IgD-negative memory B cell (primary cell): ENCODE measurements at regions not wholly inside any gene's neighbourhood (a gene's known extent, or its start where the extent isn't known, plus 50 kb on each side); places are given as distances from the start of the nearest gene placed in this dataset.

Experiments
- H3K27ac Mint-ChIP-seq, 3 donors: one replicate each; pipeline ENCODE4 v1.8.0; 2020 to 2022; ENCODE audit warnings: mild to moderate bottlenecking in 3 of 3, mixed read lengths in 3 of 3, moderate library complexity in 1 of 3
- H3K27me3 Mint-ChIP-seq: one replicate; pipeline ENCODE4 v1.8.0; 2021; ENCODE audit warnings: mixed read lengths
- H3K36me3 Mint-ChIP-seq: one replicate; pipeline ENCODE4 v1.8.0; 2020; ENCODE audit warnings: mild to moderate bottlenecking, mixed read lengths
- H3K4me1 Mint-ChIP-seq, 3 donors: one replicate each; pipeline ENCODE4 v1.8.0; 2020 to 2022; ENCODE audit warnings: mixed read lengths in 3 of 3, mild to moderate bottlenecking in 1 of 3
- H3K4me3 Mint-ChIP-seq, 4 donors: one replicate each; pipeline ENCODE4 v1.8.0; 2020 to 2022; ENCODE audit warnings: mild to moderate bottlenecking in 4 of 4, mixed read lengths in 4 of 4, moderate library complexity in 3 of 4
- H3K9me3 Mint-ChIP-seq, 3 donors: one replicate each; pipeline ENCODE4 v1.8.0; 2020 to 2021; ENCODE audit warnings: mixed read lengths in 3 of 3, mild to moderate bottlenecking in 1 of 3

GRCh38 chr2:22520369-22521288 is 864.4 kb upstream of the KLHL29 start:
- no peaks in the 10 kb centered on the region for H3K4me1 Mint-ChIP-seq
- no peak overlapping the region for H3K4me3 Mint-ChIP-seq
- H3K27me3 Mint-ChIP-seq, result no peaks in the 10 kb centered on the region
- H3K9me3 Mint-ChIP-seq, result peaks cover 0 to 14% (median 1%) of the 10 kb centered on the region in 3 donors
- peaks cover 2% of the 10 kb centered on the region for H3K36me3 Mint-ChIP-seq
- H3K27ac Mint-ChIP-seq, result no peak overlapping the region

DNA sequence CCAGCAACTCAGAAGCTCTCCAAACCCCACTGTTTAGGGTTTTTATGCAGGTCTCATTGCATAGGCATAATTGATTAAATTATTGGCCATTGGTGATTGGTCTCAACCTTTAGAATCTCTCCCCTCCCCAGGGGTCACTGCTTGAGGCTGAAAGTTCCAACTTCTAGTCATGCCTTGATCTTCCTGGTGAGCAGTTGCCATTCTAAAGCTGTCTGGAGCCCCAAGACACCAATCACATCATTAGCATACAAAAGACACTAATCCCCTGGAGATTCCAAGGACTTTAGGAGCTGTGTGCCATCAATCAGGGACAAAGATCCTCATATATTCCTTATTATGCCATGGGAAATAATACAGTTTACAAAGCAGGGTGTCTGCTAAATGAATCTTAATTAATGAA is 863.4 kb upstream of the KLHL29 start:
- Mint-ChIP-seq H3K4me3 (no peak overlapping the region), H3K27me3 (no peaks in the 10 kb centered on the region), H3K27ac (no peak overlapping the region), H3K9me3 (peaks cover 0 to 11% (median 1%) of the 10 kb centered on the region in 3 donors), H3K36me3 (peaks cover 2% of the 10 kb centered on the region), H3K4me1 (no peaks in the 10 kb centered on the region)

DNA sequence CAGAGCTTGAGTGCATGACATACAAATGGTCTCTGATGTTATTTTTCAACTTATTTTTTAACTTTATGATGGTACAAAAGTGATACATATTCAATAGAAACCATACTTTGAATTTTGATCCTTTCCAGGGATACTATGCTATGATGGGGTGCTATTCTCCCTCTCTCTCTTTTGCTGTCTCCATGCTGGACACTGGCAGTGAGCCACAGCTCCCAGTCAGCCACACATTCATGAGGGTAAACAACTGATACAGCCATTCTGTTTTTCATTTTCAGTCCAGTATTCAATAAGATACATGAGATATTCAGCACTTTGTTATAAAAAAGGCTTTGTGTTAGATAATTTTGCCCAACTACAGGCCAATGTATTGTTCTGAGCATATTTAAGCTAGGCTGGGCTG is 859.3 kb upstream of the KLHL29 start:
- Mint-ChIP-seq H3K27ac (no peak overlapping the region), H3K27me3 (no peaks in the 10 kb centered on the region), H3K4me1 (no peaks in the 10 kb centered on the region), H3K9me3 (peaks cover 0 to 15% (median 4%) of the 10 kb centered on the region in 3 donors), H3K4me3 (no peak overlapping the region), H3K36me3 (peaks cover 2% of the 10 kb centered on the region)

- H3K36me3 Mint-ChIP-seq, result no peaks in the 10 kb centered on the region
- no peak overlapping the region for H3K4me3 Mint-ChIP-seq
- no peak overlapping the region for H3K27ac Mint-ChIP-seq
- H3K4me1 Mint-ChIP-seq, result no peaks in the 10 kb centered on the region
- peaks cover 2 to 12% (median 5%) of the 10 kb centered on the region in 3 donors for H3K9me3 Mint-ChIP-seq
- H3K27me3 Mint-ChIP-seq, result no peaks in the 10 kb centered on the region
Observed at GRCh38 chr2:22530131-22530530, 854.8 kb upstream of the KLHL29 start.

DNA sequence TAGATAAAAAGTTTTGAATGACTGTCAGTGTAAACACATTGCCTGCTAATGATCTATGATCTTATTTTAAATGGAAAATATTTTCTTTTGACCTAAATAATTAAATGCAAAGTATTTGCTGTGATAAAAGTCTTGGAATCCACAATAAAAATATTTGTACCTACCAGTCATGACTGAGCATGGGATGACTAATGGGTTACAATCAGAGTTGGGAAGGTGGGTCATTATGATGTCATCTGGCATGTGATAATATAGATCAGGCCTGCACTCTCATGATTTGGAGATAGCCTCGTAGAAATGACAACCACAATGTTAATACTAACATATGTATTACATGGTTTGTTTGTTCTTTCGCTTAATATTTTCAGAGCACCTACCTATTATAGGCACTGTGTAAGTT is 848.8 kb upstream of the KLHL29 start:
- H3K36me3 Mint-ChIP-seq, result no peaks in the 10 kb centered on the region
- no peak overlapping the region for H3K4me3 Mint-ChIP-seq
- H3K27me3 Mint-ChIP-seq, result no peaks in the 10 kb centered on the region
- peaks cover 2 to 5% (median 2%) of the 10 kb centered on the region in 3 donors for H3K9me3 Mint-ChIP-seq
- no peaks in the 10 kb centered on the region for H3K4me1 Mint-ChIP-seq
- no peak overlapping the region for H3K27ac Mint-ChIP-seq

DNA sequence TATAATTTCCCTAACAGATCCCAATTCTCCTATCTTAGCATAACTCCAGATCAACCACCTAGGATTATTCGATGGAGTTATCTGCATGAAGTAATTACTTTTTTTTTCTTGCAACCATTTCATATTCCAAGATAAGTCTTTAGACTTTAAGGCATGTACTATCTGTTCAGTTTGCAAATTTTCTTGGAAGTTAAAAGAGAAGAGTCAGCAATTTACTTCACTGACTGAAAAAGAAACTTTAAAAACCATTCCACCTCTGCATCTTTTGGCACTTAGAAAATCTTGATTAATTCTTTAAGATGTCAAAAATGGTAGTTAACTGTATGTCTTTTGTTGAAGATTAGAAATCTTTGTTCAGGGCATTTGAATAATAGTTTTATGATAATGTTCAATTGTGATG is 830.5 kb upstream of the KLHL29 start:
- Mint-ChIP-seq H3K4me3 (no peak overlapping the region), H3K4me1 (no peaks in the 10 kb centered on the region), H3K27ac (no peak overlapping the region), H3K27me3 (no peaks in the 10 kb centered on the region), H3K9me3 (peaks cover 1 to 8% (median 2%) of the 10 kb centered on the region in 3 donors), H3K36me3 (no peaks in the 10 kb centered on the region)

GRCh38 chr2:22557406-22557805 is 827.6 kb upstream of the KLHL29 start:
- Mint-ChIP-seq H3K36me3 (no peaks in the 10 kb centered on the region), H3K9me3 (peaks cover 0 to 4% (median 3%) of the 10 kb centered on the region in 3 donors)

GRCh38 chr2:22560021-22560420 is 825.0 kb upstream of the KLHL29 start:
- Mint-ChIP-seq H3K9me3 (peaks cover 0 to 3% (median 2%) of the 10 kb centered on the region in 3 donors), H3K4me3 (no peak overlapping the region), H3K4me1 (no peaks in the 10 kb centered on the region), H3K27ac (no peak overlapping the region), H3K27me3 (no peaks in the 10 kb centered on the region), H3K36me3 (peaks cover 2% of the 10 kb centered on the region)

More at GRCh38 chr2:22557406-22557805, 827.6 kb upstream of the KLHL29 start:
- Mint-ChIP-seq H3K27ac (no peak overlapping the region), H3K27me3 (no peaks in the 10 kb centered on the region), H3K4me1 (no peaks in the 10 kb centered on the region), H3K4me3 (no peak overlapping the region)

- Mint-ChIP-seq H3K27me3 (no peaks in the 10 kb centered on the region), H3K9me3 (peaks cover 3 to 14% (median 10%) of the 10 kb centered on the region in 3 donors), H3K4me1 (no peaks in the 10 kb centered on the region), H3K36me3 (no peaks in the 10 kb centered on the region), H3K4me3 (no peak overlapping the region), H3K27ac (no peak overlapping the region)
Observed at GRCh38 chr2:22579341-22579740, 805.6 kb upstream of the KLHL29 start.

DNA sequence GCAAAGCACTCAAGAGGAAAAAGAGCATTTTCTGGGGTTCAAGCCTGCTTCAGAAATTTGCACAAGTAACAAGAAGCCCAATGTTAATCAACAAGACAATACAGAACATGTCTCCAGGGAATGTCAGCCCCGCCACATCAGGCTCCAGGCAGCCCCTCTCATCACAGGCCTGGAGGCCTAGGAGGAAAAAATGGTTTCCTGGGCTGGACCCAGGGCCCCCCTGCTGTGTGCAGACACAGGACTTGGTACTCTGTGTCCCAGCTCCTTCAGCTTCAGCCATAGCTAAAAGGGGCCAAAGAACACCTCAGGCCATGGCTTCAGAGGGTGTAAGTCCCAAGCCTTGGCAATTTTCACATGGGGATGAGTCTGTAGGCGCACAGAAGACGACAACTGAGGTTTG is 802.9 kb upstream of the KLHL29 start:
- H3K27me3 Mint-ChIP-seq, result no peaks in the 10 kb centered on the region
- H3K4me1 Mint-ChIP-seq, result peaks cover 0 to 1% (median 0%) of the 10 kb centered on the region in 3 donors
- H3K27ac Mint-ChIP-seq, result no peak overlapping the region
- H3K9me3 Mint-ChIP-seq, result peaks cover 3 to 18% (median 10%) of the 10 kb centered on the region in 3 donors
- H3K4me3 Mint-ChIP-seq, result no peak overlapping the region
- H3K36me3 Mint-ChIP-seq, result no peaks in the 10 kb centered on the region

- Mint-ChIP-seq H3K4me3 (no peak overlapping the region), H3K4me1 (no peaks in the 10 kb centered on the region), H3K27ac (no peak overlapping the region), H3K9me3 (peaks cover 7 to 13% (median 7%) of the 10 kb centered on the region in 3 donors), H3K27me3 (no peaks in the 10 kb centered on the region), H3K36me3 (peaks cover 2% of the 10 kb centered on the region)
Observed at GRCh38 chr2:22596306-22596705, 788.7 kb upstream of the KLHL29 start.

GRCh38 chr2:22600156-22600555 is 784.8 kb upstream of the KLHL29 start:
- Mint-ChIP-seq H3K36me3 (peaks cover 2% of the 10 kb centered on the region), H3K9me3 (peaks cover 0 to 3% (median 3%) of the 10 kb centered on the region in 3 donors), H3K4me1 (no peaks in the 10 kb centered on the region)

GRCh38 chr2:22600999-22601398 is 784.0 kb upstream of the KLHL29 start:
- Mint-ChIP-seq H3K4me1 (no peaks in the 10 kb centered on the region), H3K4me3 (no peak overlapping the region), H3K27ac (no peak overlapping the region), H3K9me3 (peaks cover 0 to 3% (median 3%) of the 10 kb centered on the region in 3 donors), H3K36me3 (peaks cover 2% of the 10 kb centered on the region), H3K27me3 (no peaks in the 10 kb centered on the region)

More at GRCh38 chr2:22600156-22600555, 784.8 kb upstream of the KLHL29 start:
- H3K27ac Mint-ChIP-seq, result no peak overlapping the region
- H3K27me3 Mint-ChIP-seq, result no peaks in the 10 kb centered on the region
- no peak overlapping the region for H3K4me3 Mint-ChIP-seq

GRCh38 chr2:22604136-22604535 is 780.8 kb upstream of the KLHL29 start:
- Mint-ChIP-seq H3K27me3 (no peaks in the 10 kb centered on the region), H3K36me3 (peaks cover 2% of the 10 kb centered on the region)

DNA sequence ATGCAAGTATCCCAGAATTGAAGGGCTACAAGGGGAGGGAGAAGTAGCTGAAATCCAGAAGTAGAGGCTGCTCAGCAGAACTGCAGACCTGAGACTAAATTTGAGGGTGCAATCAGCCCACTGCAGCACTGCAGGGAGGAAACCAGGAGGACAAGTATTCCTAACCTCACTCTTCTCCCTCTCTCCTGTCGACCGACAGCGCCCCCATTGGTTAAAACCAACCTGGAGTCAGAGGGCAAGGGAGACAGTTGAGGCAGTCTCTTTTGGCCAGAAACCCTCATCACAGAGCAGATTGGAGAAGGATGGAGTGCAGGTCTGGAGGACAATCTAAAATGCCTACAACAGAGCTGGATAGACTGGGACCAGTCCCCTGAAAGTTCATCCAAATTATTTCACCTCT is 768.9 kb upstream of the KLHL29 start:
- Mint-ChIP-seq H3K4me1 (no peaks in the 10 kb centered on the region), H3K36me3 (no peaks in the 10 kb centered on the region), H3K4me3 (no peak overlapping the region), H3K27me3 (no peaks in the 10 kb centered on the region), H3K27ac (no peak overlapping the region), H3K9me3 (peaks cover 3 to 7% (median 4%) of the 10 kb centered on the region in 3 donors)

More at GRCh38 chr2:22604136-22604535, 780.8 kb upstream of the KLHL29 start:
- Mint-ChIP-seq H3K27ac (no peak overlapping the region), H3K4me1 (no peaks in the 10 kb centered on the region), H3K4me3 (no peak overlapping the region), H3K9me3 (peaks cover 0 to 6% (median 0%) of the 10 kb centered on the region in 3 donors)

GRCh38 chr2:22623620-22624019 is 761.4 kb upstream of the KLHL29 start:
- H3K27me3 Mint-ChIP-seq, result no peaks in the 10 kb centered on the region
- H3K9me3 Mint-ChIP-seq, result peaks cover 0 to 5% (median 2%) of the 10 kb centered on the region in 3 donors
- H3K36me3 Mint-ChIP-seq, result peaks cover 3% of the 10 kb centered on the region
- H3K4me1 Mint-ChIP-seq, result no peaks in the 10 kb centered on the region
- H3K4me3 Mint-ChIP-seq, result no peak overlapping the region
- H3K27ac Mint-ChIP-seq, result no peak overlapping the region
